Vagina (tissue), 2 donors: ENCODE measurements at regions not wholly inside any gene's neighbourhood (a gene's known extent, or its start where the extent isn't known, plus 50 kb on each side); places are given as distances from the start of the nearest gene placed in this dataset.

Experiments
- CTCF ChIP-seq, 3 experiments: fragments of 450-650 bp in 2 of 3; fragments of 200-600 bp in 1 of 3; sonication (generic) in 1 of 3; IDR thresholded peaks; one replicate each; pipeline ENCODE4 v1.5.1; 2017 to 2019; ENCODE audit warnings: antibody characterized with exemption in 3 of 3, mild to moderate bottlenecking in 2 of 3, moderate library complexity in 2 of 3
- POLR2AphosphoS5 ChIP-seq, 2 donors: sonication (generic); formaldehyde crosslinking; IDR thresholded peaks; one replicate each; pipeline ENCODE4 v1.9.0; 2017; ENCODE audit warnings: antibody characterized with exemption in 2 of 2, mild to moderate bottlenecking in 2 of 2, low read depth in 1 of 2; ENCODE audit not compliant: insufficient read depth in 1 of 2

GRCh38 chr21:17048974-17049373 lies 463.9 kb upstream of the CXADR start:
- no peak for TF ChIP-seq CTCF (IDR thresholded peaks at IDR 0.05)
- no peak for TF ChIP-seq POLR2AphosphoS5 (IDR thresholded peaks at IDR 0.05; ENCODE audit: insufficient read depth in 1 of 2, low read depth in 1 of 2)
